HepG2 (cell line): ENCODE measurements at regions not wholly inside any gene's neighbourhood (a gene's known extent, or its start where the extent isn't known, plus 50 kb on each side); places are given as distances from the start of the nearest gene placed in this dataset.

Source experiments
- BORCS8-MEF2B ChIP-seq: sonication (generic); formaldehyde crosslinking; IDR thresholded peaks from 2 replicates; pipeline ENCODE4 v1.8.0; 2022; ENCODE audit warnings: mild to moderate bottlenecking, missing genetic modification reagents
- KDM2A ChIP-seq: sonication (generic); formaldehyde crosslinking; IDR thresholded peaks from 2 replicates; pipeline ENCODE4 v1.4.0; 2020; ENCODE audit warnings: low read depth, missing genetic modification reagents, borderline replicate concordance
- KMT2A ChIP-seq: sonication (generic); formaldehyde crosslinking; IDR thresholded peaks from 2 replicates; pipeline ENCODE4 v1.4.0; 2020; ENCODE audit warnings: missing genetic modification reagents
- NRL ChIP-seq: sonication (generic); formaldehyde crosslinking; IDR thresholded peaks from 2 replicates; pipeline ENCODE4 v1.5.0; 2020; ENCODE audit warnings: missing genetic modification reagents, mild to moderate bottlenecking, moderate library complexity, borderline replicate concordance
- POLR2G ChIP-seq: fragments of 200-400 bp; formaldehyde crosslinking; IDR thresholded peaks from 2 replicates; pipeline ENCODE4 v1.6.1; 2018; ENCODE audit warnings: mild to moderate bottlenecking, low read depth, low read length, moderate library complexity
- RFX5 ChIP-seq: IDR thresholded peaks from 2 replicates; pipeline ENCODE4 v1.6.1; 2011; ENCODE audit warnings: low read depth, low read length, improper control_type of control experiment
- SALL1 ChIP-seq: sonication (generic); formaldehyde crosslinking; IDR thresholded peaks from 2 replicates; pipeline ENCODE4 v1.8.0; 2022; ENCODE audit warnings: mild to moderate bottlenecking, missing genetic modification reagents
- SOX5 ChIP-seq: IDR thresholded peaks from 2 replicates; pipeline ENCODE4 v1.6.1; 2016; ENCODE audit warnings: borderline replicate concordance
- TAF1 ChIP-seq: sonication (generic); formaldehyde crosslinking; IDR thresholded peaks from 2 replicates; pipeline ENCODE4 v1.4.0; 2020; ENCODE audit warnings: missing genetic modification reagents
- TAF15 ChIP-seq: fragments of 200-400 bp; formaldehyde crosslinking; IDR thresholded peaks from one replicate; pipeline ENCODE4 v1.6.1; 2018; ENCODE audit warnings: mild to moderate bottlenecking, low read depth, low read length; ENCODE audit not compliant: poor library complexity, severe bottlenecking
- TEAD2 ChIP-seq: sonication (generic); formaldehyde crosslinking; IDR thresholded peaks from 2 replicates; pipeline ENCODE4 v1.9.0; 2021; ENCODE audit warnings: missing genetic modification reagents
- TEAD3 ChIP-seq: optimal IDR thresholded peaks from 2 replicates; pipeline ENCODE3; 2016; ENCODE audit warnings: borderline replicate concordance
- ZBTB49 ChIP-seq: sonication (generic); formaldehyde crosslinking; IDR thresholded peaks from 2 replicates; pipeline ENCODE4 v1.4.0; 2020; ENCODE audit warnings: missing genetic modification reagents, borderline replicate concordance
- ZNF501 ChIP-seq: sonication (generic); formaldehyde crosslinking; IDR thresholded peaks from 2 replicates; pipeline ENCODE4 v1.5.1; 2020; ENCODE audit warnings: mild to moderate bottlenecking, moderate library complexity, missing genetic modification reagents
- ZNF557 ChIP-seq: sonication (generic); formaldehyde crosslinking; IDR thresholded peaks from 2 replicates; pipeline ENCODE4 v1.4.0; 2020; ENCODE audit warnings: missing genetic modification reagents
- ZNF672 ChIP-seq: sonication (generic); formaldehyde crosslinking; IDR thresholded peaks from 2 replicates; pipeline ENCODE4 v1.8.1; 2022; ENCODE audit warnings: missing genetic modification reagents
- ZNF780A ChIP-seq: sonication (generic); formaldehyde crosslinking; IDR thresholded peaks from 2 replicates; pipeline ENCODE4 v1.8.0; 2022; ENCODE audit warnings: mild to moderate bottlenecking, missing genetic modification reagents, moderate library complexity
- TF ChIP-seq, protein P1 (sequence below), 2 experiments: fragments of 450-650 bp in 1 of 2; sonication (generic) in 1 of 2; formaldehyde crosslinking in 1 of 2; IDR thresholded peaks; 2 replicates each; pipeline versions ENCODE4 v1.6.1 to v1.8.0; 2016 to 2022; ENCODE audit warnings: antibody characterized with exemption in 1 of 2, mild to moderate bottlenecking in 1 of 2, missing genetic modification reagents in 1 of 2

GRCh38 chrX:65034668-65035445, 58.6 kb upstream of the ZC4H2 start, which contains the start of gene ZC3H12B (continued):
- TF ChIP-seq ZNF501 (CRISPR knock-in tag) (0 out of 2 replicates have a peak, but pooled peaks have one; percentile 43), ZNF672 (CRISPR knock-in tag) (no peak), ZBTB49 (no peak), ZNF557 (0 out of 2 replicates have a peak, but pooled peaks have one; percentile 23), TEAD2 (CRISPR knock-in tag) (no peak), BORCS8-MEF2B (no peak), TAF1 (CRISPR knock-in tag) (peak; percentile 49; the same call in 1 of the 2 replicates), SOX5 (no peak), SALL1 (CRISPR knock-in tag) (peak; percentile 43), TAF15 (no peak), KDM2A (CRISPR knock-in tag) (peak; percentile 49; the same call in 1 of the 2 replicates), RFX5 (no peak), TEAD3 (CRISPR knock-in tag) (peak; percentile 8), NRL (0 out of 2 replicates have a peak, but pooled peaks have one; percentile 19), POLR2G (peak; percentile 46; the same call in 1 of the 2 replicates), KMT2A (CRISPR knock-in tag) (peak; percentile 18; the same call in 1 of the 2 replicates), ZNF780A (CRISPR knock-in tag) (no peak)
- TF ChIP-seq, protein P1, sequence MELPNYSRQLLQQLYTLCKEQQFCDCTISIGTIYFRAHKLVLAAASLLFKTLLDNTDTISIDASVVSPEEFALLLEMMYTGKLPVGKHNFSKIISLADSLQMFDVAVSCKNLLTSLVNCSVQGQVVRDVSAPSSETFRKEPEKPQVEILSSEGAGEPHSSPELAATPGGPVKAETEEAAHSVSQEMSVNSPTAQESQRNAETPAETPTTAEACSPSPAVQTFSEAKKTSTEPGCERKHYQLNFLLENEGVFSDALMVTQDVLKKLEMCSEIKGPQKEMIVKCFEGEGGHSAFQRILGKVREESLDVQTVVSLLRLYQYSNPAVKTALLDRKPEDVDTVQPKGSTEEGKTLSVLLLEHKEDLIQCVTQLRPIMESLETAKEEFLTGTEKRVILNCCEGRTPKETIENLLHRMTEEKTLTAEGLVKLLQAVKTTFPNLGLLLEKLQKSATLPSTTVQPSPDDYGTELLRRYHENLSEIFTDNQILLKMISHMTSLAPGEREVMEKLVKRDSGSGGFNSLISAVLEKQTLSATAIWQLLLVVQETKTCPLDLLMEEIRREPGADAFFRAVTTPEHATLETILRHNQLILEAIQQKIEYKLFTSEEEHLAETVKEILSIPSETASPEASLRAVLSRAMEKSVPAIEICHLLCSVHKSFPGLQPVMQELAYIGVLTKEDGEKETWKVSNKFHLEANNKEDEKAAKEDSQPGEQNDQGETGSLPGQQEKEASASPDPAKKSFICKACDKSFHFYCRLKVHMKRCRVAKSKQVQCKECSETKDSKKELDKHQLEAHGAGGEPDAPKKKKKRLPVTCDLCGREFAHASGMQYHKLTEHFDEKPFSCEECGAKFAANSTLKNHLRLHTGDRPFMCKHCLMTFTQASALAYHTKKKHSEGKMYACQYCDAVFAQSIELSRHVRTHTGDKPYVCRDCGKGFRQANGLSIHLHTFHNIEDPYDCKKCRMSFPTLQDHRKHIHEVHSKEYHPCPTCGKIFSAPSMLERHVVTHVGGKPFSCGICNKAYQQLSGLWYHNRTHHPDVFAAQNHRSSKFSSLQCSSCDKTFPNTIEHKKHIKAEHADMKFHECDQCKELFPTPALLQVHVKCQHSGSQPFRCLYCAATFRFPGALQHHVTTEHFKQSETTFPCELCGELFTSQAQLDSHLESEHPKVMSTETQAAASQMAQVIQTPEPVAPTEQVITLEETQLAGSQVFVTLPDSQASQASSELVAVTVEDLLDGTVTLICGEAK (IDR thresholded peaks at IDR 0.05), result no peak
- TF ChIP-seq, protein P1 (CRISPR knock-in tag; IDR thresholded peaks at IDR 0.05), result peak; percentile 22; the same call in 1 of the 2 replicates
